ENCODE measurements at regions not wholly inside any gene's neighbourhood (a gene's known extent, or its start where the extent isn't known, plus 50 kb on each side); places are given as distances from the start of the nearest gene placed in this dataset.

DNA sequence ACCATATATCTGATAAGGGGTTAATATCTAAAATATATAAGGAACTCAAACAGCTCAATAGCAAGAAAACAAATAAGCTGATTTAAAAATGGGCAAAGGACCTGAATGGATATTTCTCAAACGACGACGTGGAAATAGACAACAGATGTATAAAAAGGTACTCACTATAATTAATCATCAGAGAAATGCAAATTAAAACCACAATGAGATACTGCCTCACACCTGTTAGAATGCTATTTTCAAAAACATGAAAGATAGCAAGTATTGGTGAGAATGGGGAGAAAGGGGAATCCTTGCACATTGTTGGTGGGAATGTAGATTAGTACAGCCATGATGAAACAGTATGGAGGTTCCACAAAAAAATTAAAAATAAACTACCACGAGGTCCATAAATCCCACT, 163.2 kb downstream of the DKK1 start:
- no peak for DNase-seq (ENCODE audit: low read depth, low spot score)
- Histone ChIP-seq H3K9ac (ENCODE audit: insufficient read length) (no peak overlapping the region), H3K4me3 (no peak overlapping the region), H3K9me3 (ENCODE audit: low read depth, low read length) (no peaks in the 10 kb centered on the region), H3K27ac (no peak overlapping the region), H3K36me3 (ENCODE audit: insufficient read depth, low read length) (no peaks in the 10 kb centered on the region)
- TF ChIP-seq EZH2 (IDR thresholded peaks at IDR 0.05) (no peak), POLR2AphosphoS5 (IDR thresholded peaks at IDR 0.05; ENCODE audit: borderline replicate concordance, low read depth, low read length) (no peak), FOXP2 (optimal IDR thresholded peaks at IDR 0.05; ENCODE audit: control extremely low read depth, extremely low read length, insufficient read depth) (no peak)

DNA sequence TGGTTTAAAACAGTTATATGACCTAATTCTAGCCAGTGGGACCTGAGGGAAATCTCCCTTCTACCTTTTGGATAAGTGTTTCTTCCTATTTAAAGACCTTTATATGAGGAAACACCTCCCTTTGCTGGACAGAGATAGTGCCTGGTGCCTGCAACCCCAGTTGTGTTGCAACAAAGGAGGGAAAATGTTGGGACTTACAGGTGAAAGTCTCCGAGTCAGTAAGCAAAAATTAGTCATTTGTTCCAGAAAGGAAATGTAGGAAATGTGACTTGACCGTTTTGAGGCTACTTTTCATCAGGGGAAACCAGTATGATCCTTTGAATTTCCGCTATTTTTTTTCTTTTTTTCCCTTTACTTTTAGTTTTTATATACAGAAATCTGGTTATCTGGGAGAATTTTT, 165.5 kb downstream of the DKK1 start:
- Histone ChIP-seq H3K36me3 (ENCODE audit: insufficient read depth, low read length) (no peaks in the 10 kb centered on the region), H3K9me3 (ENCODE audit: low read depth, low read length) (no peaks in the 10 kb centered on the region), H3K27ac (no peak overlapping the region), H3K4me3 (no peak overlapping the region), H3K9ac (ENCODE audit: insufficient read length) (no peak overlapping the region)
- no peak for DNase-seq (ENCODE audit: low read depth, low spot score)
- no peak for TF ChIP-seq FOXP2 (optimal IDR thresholded peaks at IDR 0.05; ENCODE audit: control extremely low read depth, extremely low read length, insufficient read depth)
- no peak for TF ChIP-seq EZH2 (IDR thresholded peaks at IDR 0.05)
- TF ChIP-seq POLR2AphosphoS5 (IDR thresholded peaks at IDR 0.05; ENCODE audit: borderline replicate concordance, low read depth, low read length) = no peak

DNA sequence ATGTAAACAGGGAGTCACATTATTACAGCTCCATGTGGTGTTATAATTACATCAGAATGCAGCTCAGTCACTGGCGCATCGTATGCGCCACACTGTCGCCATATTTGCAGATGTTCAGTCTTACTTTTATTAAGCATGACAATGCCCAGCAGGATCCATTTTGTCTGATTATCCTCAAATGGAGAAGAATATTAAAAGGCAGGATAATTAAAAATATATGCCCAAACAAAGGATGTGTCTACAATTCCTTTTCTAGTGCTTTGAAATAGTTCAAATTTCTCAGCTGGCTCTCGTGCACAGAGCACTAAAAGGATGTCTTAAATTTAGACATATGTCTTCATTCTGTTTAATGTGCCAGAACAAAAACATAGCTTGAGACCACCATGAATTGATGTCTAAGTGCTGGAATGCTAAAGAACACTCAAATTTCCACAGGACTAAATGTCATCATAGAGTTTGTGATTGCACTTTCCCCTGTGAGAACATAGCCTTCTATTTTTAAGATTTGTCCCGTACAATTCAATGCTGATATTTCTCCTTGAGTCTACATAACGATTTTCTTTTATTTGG, 168.0 kb downstream of the DKK1 start:
- TF ChIP-seq POLR2AphosphoS5 (IDR thresholded peaks at IDR 0.05; ENCODE audit: borderline replicate concordance, low read depth, low read length) (no peak), FOXP2 (optimal IDR thresholded peaks at IDR 0.05; ENCODE audit: control extremely low read depth, extremely low read length, insufficient read depth) (no peak), EZH2 (IDR thresholded peaks at IDR 0.05) (no peak)
- Histone ChIP-seq H3K9ac (ENCODE audit: insufficient read length) (no peak overlapping the region), H3K27ac (no peak overlapping the region), H3K9me3 (ENCODE audit: low read depth, low read length) (no peaks in the 10 kb centered on the region), H3K4me3 (no peak overlapping the region), H3K36me3 (ENCODE audit: insufficient read depth, low read length) (no peaks in the 10 kb centered on the region)
- DNase-seq (ENCODE audit: low read depth, low spot score) = no peak

DNA sequence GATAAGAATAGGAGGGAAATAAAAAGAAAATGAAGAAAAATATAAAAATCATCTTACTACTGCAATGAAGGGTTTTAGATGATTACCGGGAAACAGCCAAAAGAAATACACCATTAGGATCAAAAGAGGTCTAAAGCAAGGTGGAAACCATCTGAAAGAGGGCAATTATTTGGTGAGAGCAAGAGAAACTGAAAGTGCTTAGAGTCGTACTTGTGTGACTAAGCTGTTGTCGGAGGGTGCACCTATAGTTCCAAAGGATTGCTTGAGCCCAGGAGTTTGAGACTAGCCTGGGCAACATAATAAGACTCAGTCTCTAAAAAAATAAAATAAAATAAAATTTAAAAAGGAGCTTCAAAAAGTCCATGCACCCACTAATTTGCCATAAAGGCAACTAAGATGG, 169.5 kb downstream of the DKK1 start:
- Histone ChIP-seq H3K4me3 (no peak overlapping the region), H3K36me3 (ENCODE audit: insufficient read depth, low read length) (no peaks in the 10 kb centered on the region), H3K27ac (no peak overlapping the region), H3K9ac (ENCODE audit: insufficient read length) (no peak overlapping the region), H3K9me3 (ENCODE audit: low read depth, low read length) (no peaks in the 10 kb centered on the region)
- no peak for TF ChIP-seq POLR2AphosphoS5 (IDR thresholded peaks at IDR 0.05; ENCODE audit: borderline replicate concordance, low read depth, low read length)
- no peak for TF ChIP-seq EZH2 (IDR thresholded peaks at IDR 0.05)
- TF ChIP-seq FOXP2 (optimal IDR thresholded peaks at IDR 0.05; ENCODE audit: control extremely low read depth, extremely low read length, insufficient read depth) = no peak
- no peak for DNase-seq (ENCODE audit: low read depth, low spot score)

DNA sequence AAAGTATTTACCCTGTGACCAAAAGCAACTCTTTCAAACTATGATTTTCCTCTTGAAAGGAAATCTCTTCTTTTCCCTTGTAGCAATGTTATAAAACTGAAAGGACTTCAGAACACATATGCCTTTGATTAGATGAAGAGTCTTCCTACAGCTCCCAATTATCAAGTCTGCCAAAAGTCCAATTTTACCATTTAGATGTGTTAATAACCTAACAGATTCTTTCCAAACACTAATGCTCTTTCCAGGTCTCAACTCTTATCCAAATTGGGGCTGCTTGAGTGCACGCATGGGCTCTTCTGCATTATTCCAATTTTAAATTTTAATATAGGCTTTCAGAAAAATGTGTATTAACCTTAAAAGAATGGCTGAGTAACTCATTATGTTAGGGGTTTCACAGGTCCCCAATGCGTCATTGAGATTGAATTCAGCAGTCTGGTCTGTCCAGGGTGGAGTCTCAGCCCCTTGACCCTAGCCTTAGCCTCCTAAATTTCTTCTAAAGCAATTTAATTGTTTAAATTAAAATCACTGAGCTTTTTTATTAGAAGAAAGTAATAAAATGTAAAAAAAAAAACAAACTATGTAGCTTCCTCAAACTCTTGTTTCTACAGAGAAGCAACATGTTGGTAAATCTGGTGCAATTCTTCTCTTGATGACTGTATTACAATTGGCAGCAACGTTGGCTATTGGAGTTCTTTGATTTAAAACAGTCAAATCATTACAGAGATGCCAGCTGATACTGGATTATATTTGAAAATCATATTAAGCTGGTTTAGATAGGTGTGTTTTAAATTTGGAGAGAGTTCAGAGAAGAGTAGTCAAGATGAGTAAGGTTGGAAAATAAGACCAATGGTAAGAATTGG, 170.4 kb downstream of the DKK1 start:
- no peak overlapping the region for H3K9ac ChIP-seq (ENCODE audit: insufficient read length)
- H3K9me3 ChIP-seq (ENCODE audit: low read depth, low read length) = no peaks in the 10 kb centered on the region
- H3K36me3 ChIP-seq (ENCODE audit: insufficient read depth, low read length) = no peaks in the 10 kb centered on the region
- TF ChIP-seq EZH2 (IDR thresholded peaks at IDR 0.05) (no peak), FOXP2 (optimal IDR thresholded peaks at IDR 0.05; ENCODE audit: control extremely low read depth, extremely low read length, insufficient read depth) (no peak), POLR2AphosphoS5 (IDR thresholded peaks at IDR 0.05; ENCODE audit: borderline replicate concordance, low read depth, low read length) (no peak)
- no peak for DNase-seq (ENCODE audit: low read depth, low spot score)
- no peak overlapping the region for H3K4me3 ChIP-seq
- no peak overlapping the region for H3K27ac ChIP-seq

DNA sequence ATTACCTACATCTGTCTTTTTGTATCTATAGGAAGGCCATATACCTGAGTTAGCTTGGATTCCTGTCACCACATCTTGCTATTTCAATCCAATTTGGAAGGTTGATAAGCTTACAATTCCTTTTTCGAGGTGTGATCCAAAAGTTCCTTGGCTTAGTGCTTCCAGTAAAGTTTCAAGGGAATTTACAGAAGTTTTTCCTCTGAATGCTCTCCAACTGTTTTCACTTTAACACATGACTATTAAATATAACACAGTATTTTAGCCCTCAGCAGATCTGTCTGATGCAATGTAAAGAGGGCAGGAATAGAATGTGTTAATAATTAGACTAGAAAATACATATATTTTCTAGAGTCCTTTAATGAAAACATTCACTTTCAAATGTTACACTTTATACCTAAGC, 171.4 kb downstream of the DKK1 start:
- Histone ChIP-seq H3K4me3 (no peak overlapping the region), H3K9ac (ENCODE audit: insufficient read length) (no peak overlapping the region), H3K9me3 (ENCODE audit: low read depth, low read length) (no peaks in the 10 kb centered on the region), H3K36me3 (ENCODE audit: insufficient read depth, low read length) (no peaks in the 10 kb centered on the region), H3K27ac (no peak overlapping the region)
- TF ChIP-seq EZH2 (IDR thresholded peaks at IDR 0.05) (no peak), POLR2AphosphoS5 (IDR thresholded peaks at IDR 0.05; ENCODE audit: borderline replicate concordance, low read depth, low read length) (no peak), FOXP2 (optimal IDR thresholded peaks at IDR 0.05; ENCODE audit: control extremely low read depth, extremely low read length, insufficient read depth) (no peak)
- DNase-seq (ENCODE audit: low read depth, low spot score) = no peak

DNA sequence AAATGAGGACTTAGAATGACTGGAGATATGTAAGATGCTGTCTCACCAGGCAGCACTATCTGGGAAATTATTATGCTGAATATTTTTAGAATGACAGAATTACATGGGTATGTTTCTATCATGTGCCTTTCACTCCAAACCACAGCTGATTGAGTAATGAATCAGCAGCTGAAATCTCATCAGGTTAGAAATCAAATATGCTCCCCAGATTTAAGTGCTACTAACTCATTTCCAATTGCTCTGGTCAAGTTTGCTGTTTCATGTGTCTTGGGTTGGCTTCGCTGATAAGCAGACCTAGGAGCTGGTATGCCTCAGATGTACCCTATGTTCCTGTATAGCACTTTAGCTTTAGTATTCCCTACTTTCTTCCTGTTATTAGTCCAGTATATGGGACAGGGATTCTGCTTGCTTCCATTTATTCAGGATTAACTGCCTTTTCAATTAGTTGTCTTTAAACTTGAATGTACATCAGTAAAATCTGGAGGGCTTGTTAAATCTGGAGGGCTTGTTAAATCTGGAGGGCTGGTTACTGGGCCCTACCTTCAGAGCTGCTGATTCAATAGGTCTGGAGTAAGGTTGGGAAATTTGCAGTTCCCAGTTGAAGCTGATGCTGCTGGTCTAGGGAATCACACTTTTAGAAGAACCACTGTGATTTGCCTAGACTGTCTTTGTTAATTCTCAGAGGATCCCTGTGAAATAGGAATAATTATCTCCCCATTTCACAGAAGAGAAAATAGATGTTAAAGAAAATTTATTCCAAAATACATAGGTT, 172.9 kb downstream of the DKK1 start:
- Histone ChIP-seq H3K9ac (ENCODE audit: insufficient read length) (no peak overlapping the region), H3K9me3 (ENCODE audit: low read depth, low read length) (no peaks in the 10 kb centered on the region), H3K36me3 (ENCODE audit: insufficient read depth, low read length) (no peaks in the 10 kb centered on the region), H3K27ac (no peak overlapping the region), H3K4me3 (no peak overlapping the region)
- DNase-seq (ENCODE audit: low read depth, low spot score) = no peak
- TF ChIP-seq EZH2 (IDR thresholded peaks at IDR 0.05) (no peak), FOXP2 (optimal IDR thresholded peaks at IDR 0.05; ENCODE audit: control extremely low read depth, extremely low read length, insufficient read depth) (no peak), POLR2AphosphoS5 (IDR thresholded peaks at IDR 0.05; ENCODE audit: borderline replicate concordance, low read depth, low read length) (no peak)
